Neural cell (in vitro differentiated cells): ENCODE measurements at regions not wholly inside any gene's neighbourhood (a gene's known extent, or its start where the extent isn't known, plus 50 kb on each side); places are given as distances from the start of the nearest gene placed in this dataset.

ENCODE experiments used
- EP300 ChIP-seq: fragments of 450-650 bp; conservative IDR thresholded peaks from 2 replicates; pipeline ENCODE4 v1.6.1; 2014; ENCODE audit warnings: antibody characterized with exemption, mild to moderate bottlenecking, moderate library complexity; ENCODE audit not compliant: poor library complexity, severe bottlenecking
- EZH2 ChIP-seq: fragments of 200-600, 300-800 bp; shearing (Covaris generic), sonication (generic); IDR thresholded peaks from 2 replicates; pipeline ENCODE4 v1.6.1; 2014; ENCODE audit warnings: antibody characterized with exemption, low read length, borderline replicate concordance, mild to moderate bottlenecking; ENCODE audit not compliant: insufficient read depth, poor library complexity, severe bottlenecking
- POLR2AphosphoS5 ChIP-seq: IDR thresholded peaks from 2 replicates; pipeline ENCODE4 v1.6.1; 2012
- TAF1 ChIP-seq: IDR thresholded peaks from 2 replicates; pipeline ENCODE4 v1.6.1; 2012; ENCODE audit warnings: low read depth
- TF ChIP-seq, protein P1 (sequence below): fragments of 450-650 bp; IDR thresholded peaks from 2 replicates; pipeline ENCODE4 v1.5.1; 2014; ENCODE audit warnings: antibody characterized with exemption, mild to moderate bottlenecking, moderate library complexity; ENCODE audit not compliant: poor library complexity, severe bottlenecking
- TF ChIP-seq, protein P2 (sequence below): IDR thresholded peaks from 2 replicates; pipeline ENCODE4 v1.6.1; 2012; ENCODE audit warnings: borderline replicate concordance

DNA sequence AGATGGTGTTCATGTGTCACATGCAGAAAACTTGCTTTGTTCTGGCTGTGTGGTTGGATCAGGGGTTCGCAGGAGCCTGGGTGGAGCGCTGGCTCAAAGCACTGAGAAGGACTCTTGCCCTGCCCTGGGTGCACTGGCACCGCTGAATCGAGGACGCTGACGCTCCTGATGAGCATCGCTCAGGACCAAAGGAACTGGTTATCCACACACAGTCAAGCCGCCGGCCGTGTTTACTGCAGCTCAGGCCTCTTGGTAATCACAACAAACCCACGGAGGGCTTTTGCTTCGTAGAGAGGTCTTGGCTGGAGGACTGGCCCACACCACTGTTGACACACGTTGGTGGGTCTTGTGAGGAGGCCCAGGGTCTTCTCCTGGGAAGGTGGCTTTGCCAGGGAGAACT, 299.4 kb upstream of the IRX2 start:
- TF ChIP-seq, protein P1, sequence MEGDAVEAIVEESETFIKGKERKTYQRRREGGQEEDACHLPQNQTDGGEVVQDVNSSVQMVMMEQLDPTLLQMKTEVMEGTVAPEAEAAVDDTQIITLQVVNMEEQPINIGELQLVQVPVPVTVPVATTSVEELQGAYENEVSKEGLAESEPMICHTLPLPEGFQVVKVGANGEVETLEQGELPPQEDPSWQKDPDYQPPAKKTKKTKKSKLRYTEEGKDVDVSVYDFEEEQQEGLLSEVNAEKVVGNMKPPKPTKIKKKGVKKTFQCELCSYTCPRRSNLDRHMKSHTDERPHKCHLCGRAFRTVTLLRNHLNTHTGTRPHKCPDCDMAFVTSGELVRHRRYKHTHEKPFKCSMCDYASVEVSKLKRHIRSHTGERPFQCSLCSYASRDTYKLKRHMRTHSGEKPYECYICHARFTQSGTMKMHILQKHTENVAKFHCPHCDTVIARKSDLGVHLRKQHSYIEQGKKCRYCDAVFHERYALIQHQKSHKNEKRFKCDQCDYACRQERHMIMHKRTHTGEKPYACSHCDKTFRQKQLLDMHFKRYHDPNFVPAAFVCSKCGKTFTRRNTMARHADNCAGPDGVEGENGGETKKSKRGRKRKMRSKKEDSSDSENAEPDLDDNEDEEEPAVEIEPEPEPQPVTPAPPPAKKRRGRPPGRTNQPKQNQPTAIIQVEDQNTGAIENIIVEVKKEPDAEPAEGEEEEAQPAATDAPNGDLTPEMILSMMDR: no peak
- TF ChIP-seq POLR2AphosphoS5: no peak
- no peak for TF ChIP-seq EP300
- TF ChIP-seq EZH2: no peak
- no peak for TF ChIP-seq TAF1
- TF ChIP-seq, protein P2, sequence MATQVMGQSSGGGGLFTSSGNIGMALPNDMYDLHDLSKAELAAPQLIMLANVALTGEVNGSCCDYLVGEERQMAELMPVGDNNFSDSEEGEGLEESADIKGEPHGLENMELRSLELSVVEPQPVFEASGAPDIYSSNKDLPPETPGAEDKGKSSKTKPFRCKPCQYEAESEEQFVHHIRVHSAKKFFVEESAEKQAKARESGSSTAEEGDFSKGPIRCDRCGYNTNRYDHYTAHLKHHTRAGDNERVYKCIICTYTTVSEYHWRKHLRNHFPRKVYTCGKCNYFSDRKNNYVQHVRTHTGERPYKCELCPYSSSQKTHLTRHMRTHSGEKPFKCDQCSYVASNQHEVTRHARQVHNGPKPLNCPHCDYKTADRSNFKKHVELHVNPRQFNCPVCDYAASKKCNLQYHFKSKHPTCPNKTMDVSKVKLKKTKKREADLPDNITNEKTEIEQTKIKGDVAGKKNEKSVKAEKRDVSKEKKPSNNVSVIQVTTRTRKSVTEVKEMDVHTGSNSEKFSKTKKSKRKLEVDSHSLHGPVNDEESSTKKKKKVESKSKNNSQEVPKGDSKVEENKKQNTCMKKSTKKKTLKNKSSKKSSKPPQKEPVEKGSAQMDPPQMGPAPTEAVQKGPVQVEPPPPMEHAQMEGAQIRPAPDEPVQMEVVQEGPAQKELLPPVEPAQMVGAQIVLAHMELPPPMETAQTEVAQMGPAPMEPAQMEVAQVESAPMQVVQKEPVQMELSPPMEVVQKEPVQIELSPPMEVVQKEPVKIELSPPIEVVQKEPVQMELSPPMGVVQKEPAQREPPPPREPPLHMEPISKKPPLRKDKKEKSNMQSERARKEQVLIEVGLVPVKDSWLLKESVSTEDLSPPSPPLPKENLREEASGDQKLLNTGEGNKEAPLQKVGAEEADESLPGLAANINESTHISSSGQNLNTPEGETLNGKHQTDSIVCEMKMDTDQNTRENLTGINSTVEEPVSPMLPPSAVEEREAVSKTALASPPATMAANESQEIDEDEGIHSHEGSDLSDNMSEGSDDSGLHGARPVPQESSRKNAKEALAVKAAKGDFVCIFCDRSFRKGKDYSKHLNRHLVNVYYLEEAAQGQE: no peak
